GM18505 (cell line): ENCODE measurements at regions not wholly inside any gene's neighbourhood (a gene's known extent, or its start where the extent isn't known, plus 50 kb on each side); places are given as distances from the start of the nearest gene placed in this dataset.
"Not testable (repeated sequence)": the region's sequence is repeated elsewhere in the genome, so short reads cannot be mapped to it uniquely, and the experiment has no call there.

ENCODE experiments used
- ATAC-seq: cut with Tn5 transposase; IDR thresholded peaks from one replicate; pipeline ENCODE4 v1.9.1; 2021; ENCODE audit not compliant: unreplicated experiment
- POLR2A ChIP-seq: IDR thresholded peaks from 4 replicates; pipeline ENCODE4 v1.6.1; 2011; ENCODE audit warnings: borderline replicate concordance; ENCODE audit not compliant: insufficient read depth, insufficient read length; ENCODE audit errors: extremely low read depth

DNA sequence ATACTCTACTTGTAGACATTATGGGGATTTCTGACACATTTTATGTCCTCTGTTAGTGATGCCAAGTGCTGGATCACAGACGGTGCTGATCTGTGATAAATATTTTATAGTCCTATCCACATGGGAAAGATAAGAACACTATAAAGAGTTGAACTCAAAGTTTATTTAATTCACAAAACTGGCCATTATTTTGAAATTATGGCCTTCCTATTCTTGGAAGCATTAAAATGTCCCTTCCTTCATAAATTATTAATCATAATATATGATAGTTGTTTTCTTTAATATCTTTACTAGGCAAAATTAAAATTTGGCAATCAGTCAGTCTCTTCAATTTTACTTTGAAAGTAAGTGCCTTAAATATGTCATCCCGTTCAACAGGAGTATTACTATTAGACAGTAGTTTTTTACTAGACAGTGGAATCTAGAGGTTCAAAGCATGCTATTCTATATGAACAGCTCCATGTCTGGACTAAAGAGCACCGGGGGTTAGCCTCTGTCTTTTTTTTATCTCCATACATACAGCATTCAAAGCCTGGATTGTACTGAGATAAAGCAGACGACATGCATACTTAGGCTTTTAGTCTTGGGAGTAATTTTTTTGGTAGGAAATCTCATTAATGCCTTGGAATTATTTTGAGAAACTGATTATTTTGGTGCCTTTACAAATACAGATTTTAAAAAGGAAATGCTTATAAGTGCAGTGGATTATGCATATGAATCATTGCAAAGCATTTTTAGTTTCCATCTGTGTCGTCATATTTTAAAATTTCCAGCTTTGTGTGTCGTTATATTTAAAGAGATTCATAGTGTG lies 306.1 kb upstream of the RGS6 start:
- TF ChIP-seq POLR2A = no peak
- no peak for ATAC-seq

DNA sequence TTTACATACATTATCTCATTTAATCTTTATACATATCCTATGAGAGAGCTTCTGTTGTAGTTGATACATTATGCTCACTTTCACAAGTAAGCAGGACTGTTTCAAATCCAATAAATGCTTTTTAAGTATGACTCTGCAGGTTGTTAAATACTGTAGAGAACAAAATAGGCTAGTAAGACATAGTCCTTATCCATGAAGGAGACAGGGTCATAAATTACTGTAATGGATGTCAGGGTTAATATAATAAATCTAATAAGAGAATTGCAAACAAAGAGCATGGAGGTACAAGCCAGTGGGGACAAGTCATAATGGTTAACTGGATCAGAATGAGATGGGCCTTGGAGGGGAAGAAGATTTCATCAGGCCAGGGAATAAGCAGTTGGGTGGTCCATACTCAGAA lies 303.8 kb upstream of the RGS6 start:
- ATAC-seq = no peak
- TF ChIP-seq POLR2A = no peak

DNA sequence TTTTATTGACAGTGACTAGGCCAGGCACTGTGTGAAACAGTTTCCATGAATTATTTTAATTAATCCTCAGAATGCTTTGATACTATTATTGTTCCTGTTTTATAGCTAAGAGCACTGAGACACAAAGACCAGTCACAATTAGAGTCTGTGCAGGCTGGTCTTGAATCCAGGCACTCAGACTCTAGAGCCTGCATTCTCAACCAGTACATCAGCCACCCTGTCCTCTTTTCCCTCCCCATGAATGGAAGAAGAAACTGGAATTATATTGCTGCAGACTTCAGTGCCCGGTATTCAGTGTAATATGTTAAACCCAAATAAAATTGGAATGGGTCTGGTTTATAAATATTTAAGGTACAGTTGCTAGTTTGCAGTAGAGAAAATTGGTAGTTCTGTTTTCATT lies 303.0 kb upstream of the RGS6 start:
- no peak for ATAC-seq
- no peak for TF ChIP-seq POLR2A

DNA sequence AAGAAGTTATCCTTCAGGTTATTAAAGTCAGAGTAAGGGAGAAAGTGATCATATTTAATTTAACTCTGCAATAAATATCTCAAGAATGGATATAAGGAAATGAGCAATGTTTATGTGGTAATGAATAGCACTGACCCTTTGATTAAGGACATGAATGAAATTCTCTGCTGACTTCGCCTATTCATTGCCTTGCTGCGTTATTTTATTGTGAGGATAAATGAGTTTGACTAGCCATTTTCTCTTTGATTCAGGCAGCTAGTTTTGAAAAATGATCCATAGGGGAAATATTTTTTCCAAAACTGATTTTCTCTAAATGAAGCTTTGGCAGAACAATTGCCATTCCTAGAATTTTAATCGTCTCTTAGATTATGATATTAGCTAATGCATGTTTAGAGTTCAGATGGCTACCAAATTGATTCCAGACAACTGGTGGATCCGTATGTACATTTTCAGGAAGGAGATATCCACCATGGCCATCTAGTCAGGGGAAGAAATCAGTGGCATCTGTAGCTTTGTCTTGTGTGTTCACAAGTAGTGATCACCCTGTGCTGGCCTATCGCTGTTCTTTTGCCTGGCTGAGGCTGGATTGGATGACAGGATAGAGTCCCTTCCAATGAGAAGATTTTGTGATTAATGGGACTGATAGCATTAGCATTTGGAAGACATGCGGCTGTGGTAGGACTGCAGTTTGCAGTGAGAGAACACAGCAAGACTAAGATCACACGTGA lies 302.3 kb upstream of the RGS6 start:
- ATAC-seq = no peak
- TF ChIP-seq POLR2A = no peak

DNA sequence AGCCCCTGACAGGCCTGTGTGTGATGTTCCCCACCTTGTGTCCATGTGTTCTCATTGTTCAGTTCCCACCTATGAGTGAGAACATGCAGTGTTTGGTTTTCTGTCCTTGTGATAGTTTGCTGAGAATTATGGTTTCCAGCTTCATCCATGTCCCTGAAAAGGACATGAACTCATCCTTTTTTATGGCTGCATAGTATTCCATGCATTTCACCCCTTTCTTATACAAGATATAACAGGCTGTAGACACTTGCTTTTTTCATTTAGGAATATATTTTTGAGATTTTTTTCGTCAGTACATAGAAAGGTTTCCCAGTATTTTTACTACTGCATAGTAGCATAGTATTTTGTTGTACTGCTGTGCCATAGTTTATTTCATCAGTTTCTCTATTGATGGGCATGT lies 301.2 kb upstream of the RGS6 start:
- ATAC-seq = not testable (repeated sequence)

DNA sequence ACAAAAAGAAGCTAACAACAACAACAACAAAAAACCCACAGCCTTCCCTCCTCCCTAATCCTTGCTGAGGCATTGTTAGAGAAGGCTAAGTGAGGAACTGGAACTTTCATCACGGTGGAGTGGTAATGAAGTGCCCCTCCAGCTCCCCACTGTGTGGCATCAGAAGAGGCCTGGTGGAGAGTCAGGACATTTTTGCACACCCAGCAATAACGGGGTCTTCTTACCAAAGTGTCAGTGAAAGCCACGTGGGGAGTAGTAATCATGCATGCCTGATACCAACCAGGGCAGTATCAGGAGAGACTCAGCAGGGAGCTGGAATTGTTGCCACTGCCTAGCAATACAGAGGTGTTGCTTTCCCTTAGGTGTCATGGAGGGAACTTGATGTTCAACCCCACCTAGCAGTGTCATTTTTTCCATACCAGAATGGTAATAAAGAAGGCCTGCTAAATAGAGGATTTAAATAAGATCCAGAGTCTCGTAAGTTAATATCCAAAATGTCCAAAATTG lies 299.7 kb upstream of the RGS6 start:
- TF ChIP-seq POLR2A = no peak
- ATAC-seq = no peak

DNA sequence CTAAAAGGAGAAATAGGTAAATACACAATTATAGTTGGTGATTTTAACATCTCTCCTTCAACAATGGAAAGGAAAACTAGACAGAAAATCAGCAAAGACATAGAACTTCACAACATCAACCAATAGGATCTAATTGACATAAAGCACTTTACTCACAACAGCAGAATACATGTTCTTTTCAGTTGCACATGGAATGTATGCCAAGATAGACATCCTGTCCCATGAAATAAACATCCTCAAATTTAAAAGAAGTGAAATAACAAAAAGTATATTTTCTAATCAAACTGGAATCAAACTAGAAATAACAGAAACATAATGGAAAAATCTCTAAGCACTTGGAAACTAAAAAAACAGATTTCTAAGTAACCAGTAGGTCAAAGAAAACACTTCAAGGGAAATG lies 296.2 kb upstream of the RGS6 start:
- no peak for TF ChIP-seq POLR2A

DNA sequence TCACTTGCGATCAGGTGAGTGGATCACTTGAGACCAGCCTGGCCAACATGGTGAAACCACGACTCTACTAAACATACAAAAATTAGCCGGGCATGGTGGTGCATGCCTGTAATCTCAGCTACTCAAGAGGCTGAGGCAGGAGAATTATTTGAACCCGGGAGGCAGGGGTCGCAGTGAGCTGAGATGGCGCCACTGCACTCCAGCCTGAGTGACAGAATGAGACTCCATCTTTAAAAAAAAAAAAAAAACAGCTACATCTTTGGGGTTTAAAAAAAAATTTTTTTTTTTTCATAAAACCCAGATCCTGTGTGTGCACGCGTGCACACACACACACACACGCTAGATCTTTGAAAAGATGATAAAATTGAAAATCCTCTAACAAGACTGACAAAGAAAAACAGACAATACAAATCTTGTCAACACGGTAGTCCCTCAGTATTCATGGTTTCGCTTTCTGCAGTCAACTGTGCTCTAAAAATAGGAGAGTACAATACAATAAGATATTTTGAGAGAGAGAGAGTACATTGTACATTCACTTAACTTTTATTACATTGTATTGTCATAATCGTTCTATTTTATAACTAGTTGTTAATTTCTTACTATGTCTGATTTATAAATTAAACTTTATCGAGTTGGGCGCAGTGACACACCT lies 295.3 kb upstream of the RGS6 start:
- ATAC-seq = no peak
- TF ChIP-seq POLR2A = no peak

More for the DNA sequence above, 296.2 kb upstream of the RGS6 start:
- no peak for ATAC-seq

DNA sequence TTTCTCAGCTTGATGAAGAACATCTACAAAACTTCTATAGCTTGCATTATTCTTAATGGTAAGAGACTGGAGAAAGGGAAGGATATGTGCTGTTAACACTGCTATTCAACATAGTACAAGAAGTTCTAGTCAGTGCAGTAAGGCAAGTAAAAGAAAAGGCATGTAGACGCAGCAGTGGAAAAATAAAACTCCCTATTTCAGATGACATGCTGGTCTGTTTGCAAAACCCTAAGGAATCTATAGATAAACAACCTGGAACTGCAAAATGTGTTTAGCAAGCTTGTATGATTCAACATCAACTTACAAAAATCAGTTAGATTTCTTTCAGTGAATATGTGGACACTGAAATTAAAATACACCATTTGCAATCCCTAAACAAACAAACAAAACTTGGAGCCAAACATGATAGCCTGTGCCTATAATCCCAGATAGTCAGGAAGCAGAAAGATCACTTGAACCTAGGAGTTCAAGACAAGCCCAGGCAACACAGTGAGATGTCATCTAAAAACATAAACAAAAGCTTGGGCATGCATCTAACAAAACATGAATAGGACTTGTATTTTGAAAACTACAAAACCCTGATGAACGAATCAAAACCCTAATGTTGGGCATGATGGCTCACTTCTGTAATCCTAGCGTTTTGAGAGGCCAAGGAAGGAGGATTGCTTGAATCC lies 293.6 kb upstream of the RGS6 start:
- TF ChIP-seq POLR2A = no peak
- no peak for ATAC-seq

DNA sequence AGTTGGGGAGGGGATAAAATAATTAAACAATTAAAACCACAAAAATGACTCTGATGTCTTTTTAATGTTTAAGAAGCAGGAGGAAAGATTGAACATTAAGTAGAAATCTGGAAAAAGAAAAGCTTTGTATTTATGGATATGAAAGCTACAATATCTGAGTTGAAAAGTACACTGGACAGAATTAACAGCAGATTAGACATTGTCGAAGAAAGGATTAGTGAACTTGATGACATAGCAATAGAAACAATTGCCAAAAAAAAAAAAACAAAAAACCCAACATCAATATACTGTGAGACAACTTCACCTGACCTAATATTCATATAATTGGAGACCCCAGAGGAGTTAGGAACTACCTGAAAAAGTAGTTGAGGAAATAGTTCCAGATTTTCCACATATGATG lies 289.5 kb upstream of the RGS6 start:
- no peak for ATAC-seq

DNA sequence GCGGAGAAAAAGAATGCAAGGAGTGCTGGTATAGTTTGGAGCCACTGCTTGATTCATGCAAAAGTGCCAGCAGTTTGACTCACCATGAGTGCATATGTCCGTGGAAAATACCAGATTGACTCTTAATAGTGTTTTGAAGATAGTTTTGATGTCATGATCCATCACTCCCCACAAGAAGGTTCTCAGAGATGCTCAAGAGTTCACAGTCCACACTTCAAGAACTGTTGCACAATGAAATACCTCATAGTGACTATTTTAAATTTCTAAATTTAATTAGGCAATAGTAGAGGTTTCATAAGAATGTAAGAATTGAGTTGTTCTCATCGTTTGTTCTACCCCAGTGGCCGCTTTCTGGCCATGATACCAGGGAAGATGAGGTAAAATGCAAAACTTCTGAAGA lies 286.6 kb upstream of the RGS6 start:
- ATAC-seq = no peak
- TF ChIP-seq POLR2A = no peak

More for the DNA sequence above, 289.5 kb upstream of the RGS6 start:
- no peak for TF ChIP-seq POLR2A

DNA sequence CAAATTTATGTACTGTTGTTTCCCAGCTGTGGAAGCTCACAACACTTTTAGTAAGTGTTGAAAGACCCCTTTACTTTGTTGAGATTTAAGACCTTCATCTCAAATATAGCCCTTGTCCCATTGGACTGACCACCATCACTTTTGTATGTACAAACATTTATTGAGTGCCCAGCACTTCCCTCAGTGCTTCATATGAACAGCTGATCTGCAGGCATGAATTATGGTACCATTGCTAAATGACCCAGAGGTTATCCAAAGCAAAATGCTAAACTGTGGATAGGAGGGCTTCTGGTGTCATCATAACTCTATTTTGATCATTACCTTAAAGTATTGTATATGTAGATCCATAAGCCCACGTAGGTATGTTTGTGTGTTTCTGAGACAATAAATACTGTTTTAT lies 285.7 kb upstream of the RGS6 start:
- no peak for ATAC-seq
- no peak for TF ChIP-seq POLR2A

DNA sequence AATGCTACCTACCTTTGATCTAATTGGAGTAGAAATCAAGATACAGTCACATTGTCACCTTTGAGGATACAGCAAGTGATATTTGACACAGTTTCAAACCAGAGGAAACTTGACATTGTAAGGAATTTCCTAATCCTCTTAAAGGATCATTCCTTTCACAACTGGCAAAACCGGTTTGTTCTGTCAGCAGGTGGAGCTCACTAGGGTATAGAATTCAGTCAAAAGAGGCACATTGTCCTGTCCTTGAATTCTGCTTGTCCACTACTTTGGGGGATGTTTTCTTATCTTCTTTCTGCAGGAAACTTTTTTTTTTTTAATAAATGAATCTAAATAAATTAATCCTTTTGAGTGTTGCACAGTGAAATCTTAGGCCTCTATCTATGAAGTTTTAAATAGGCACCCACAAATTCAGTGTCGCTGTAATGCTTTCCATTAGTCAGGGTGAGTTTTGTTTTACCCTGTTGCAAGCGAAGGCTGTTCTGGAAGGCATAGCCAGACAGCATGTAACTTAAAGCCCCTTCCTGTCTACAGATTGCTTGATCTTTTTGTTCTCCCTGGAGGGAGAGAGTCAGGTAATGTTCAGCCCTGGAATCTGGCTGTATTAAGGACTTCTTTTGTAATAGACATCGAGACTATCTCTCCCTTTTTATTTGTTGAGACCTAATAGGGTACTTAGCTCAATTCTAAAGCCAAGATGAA lies 285.0 kb upstream of the RGS6 start:
- TF ChIP-seq POLR2A = no peak
- no peak for ATAC-seq
